ENCODE measurements at regions not wholly inside any gene's neighbourhood (a gene's known extent, or its start where the extent isn't known, plus 50 kb on each side); places are given as distances from the start of the nearest gene placed in this dataset.

- no peak for FAIRE-seq
- Histone ChIP-seq H3K79me2 (ENCODE audit: control insufficient read depth, insufficient read depth, low read length) (no peaks in the 10 kb centered on the region), H3K4me2 (ENCODE audit: insufficient read depth, low read length) (no peak overlapping the region), H3K36me3 (ENCODE audit: control insufficient read depth in 2 of 2, extremely low read depth in 1 of 2, insufficient read depth in 2 of 2, low read length in 2 of 2) (no peaks in the 10 kb centered on the region), H2AFZ (ENCODE audit: low read depth, low read length) (no peak overlapping the region), H3K27me3 (ENCODE audit: control insufficient read depth in 2 of 2, insufficient read depth in 2 of 2, low read length in 2 of 2) (no peaks in the 10 kb centered on the region), H3K9me1 (replicated peaks; ENCODE audit: control insufficient read depth, extremely low read depth, insufficient read depth, low read length) (no peaks in the 10 kb centered on the region), H3K4me1 (ENCODE audit: control insufficient read depth, extremely low read depth, insufficient read depth, low read length) (no peaks in the 10 kb centered on the region), H3K27ac (ENCODE audit: insufficient read depth, low read depth, low read length) (no peak overlapping the region), H3K9me3 (replicated peaks; ENCODE audit: control insufficient read depth, insufficient read depth, low read length) (peaks cover 2% of the 10 kb centered on the region), H3K4me3 (replicated peaks in 1 of 3; ENCODE audit: insufficient read depth in 1 of 3, low read depth in 1 of 3, low read length in 3 of 3) (no peak overlapping the region), H3K9ac (replicated peaks; ENCODE audit: extremely low read depth, insufficient read depth, low read length) (no peak overlapping the region), H4K20me1 (replicated peaks; ENCODE audit: control insufficient read depth, extremely low read depth, insufficient read depth, low read length) (no peaks in the 10 kb centered on the region)
- ChIA-PET POLR2A (no interaction called here), CTCF (no interaction called here)
- intact Hi-C loops (cut with micrococcal nuclease): no loop called here
- TF ChIP-seq FOS (IDR thresholded peaks at IDR 0.05; ENCODE audit: borderline replicate concordance, insufficient read depth, low read length) (no peak), POLR2AphosphoS5 (IDR thresholded peaks at IDR 0.05; ENCODE audit: insufficient read depth, low read depth, low read length) (no peak), MAX (IDR thresholded peaks at IDR 0.05; ENCODE audit: insufficient read depth, insufficient read length) (no peak), JUN (IDR thresholded peaks at IDR 0.05; ENCODE audit: borderline replicate concordance, insufficient read depth, insufficient read length, low read depth) (no peak), POLR2A (IDR thresholded peaks at IDR 0.05; ENCODE audit: low read depth, low read length) (no peak), GATA2 (IDR thresholded peaks at IDR 0.05; ENCODE audit: insufficient read depth, insufficient read length, low read depth, low read length) (no peak), EZH2 (IDR thresholded peaks at IDR 0.05; ENCODE audit: borderline replicate concordance, low read depth, low read length, severe bottlenecking) (no peak), MYC (IDR thresholded peaks at IDR 0.05; ENCODE audit: low read depth, low read length) (no peak)
- TF ChIP-seq, protein P1, sequence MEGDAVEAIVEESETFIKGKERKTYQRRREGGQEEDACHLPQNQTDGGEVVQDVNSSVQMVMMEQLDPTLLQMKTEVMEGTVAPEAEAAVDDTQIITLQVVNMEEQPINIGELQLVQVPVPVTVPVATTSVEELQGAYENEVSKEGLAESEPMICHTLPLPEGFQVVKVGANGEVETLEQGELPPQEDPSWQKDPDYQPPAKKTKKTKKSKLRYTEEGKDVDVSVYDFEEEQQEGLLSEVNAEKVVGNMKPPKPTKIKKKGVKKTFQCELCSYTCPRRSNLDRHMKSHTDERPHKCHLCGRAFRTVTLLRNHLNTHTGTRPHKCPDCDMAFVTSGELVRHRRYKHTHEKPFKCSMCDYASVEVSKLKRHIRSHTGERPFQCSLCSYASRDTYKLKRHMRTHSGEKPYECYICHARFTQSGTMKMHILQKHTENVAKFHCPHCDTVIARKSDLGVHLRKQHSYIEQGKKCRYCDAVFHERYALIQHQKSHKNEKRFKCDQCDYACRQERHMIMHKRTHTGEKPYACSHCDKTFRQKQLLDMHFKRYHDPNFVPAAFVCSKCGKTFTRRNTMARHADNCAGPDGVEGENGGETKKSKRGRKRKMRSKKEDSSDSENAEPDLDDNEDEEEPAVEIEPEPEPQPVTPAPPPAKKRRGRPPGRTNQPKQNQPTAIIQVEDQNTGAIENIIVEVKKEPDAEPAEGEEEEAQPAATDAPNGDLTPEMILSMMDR (IDR thresholded peaks at IDR 0.05; ENCODE audit: extremely low read depth in 1 of 2, insufficient read depth in 1 of 2, low read depth in 1 of 2, low read length in 2 of 2): no peak
- dilution Hi-C loops (cut with MboI; ENCODE audit: extremely low pct_ligation_motif_present, low sequenced_read_pairs): no loop called here
- no peak for DNase-seq (ENCODE audit: low read depth, low spot score)
- no TSS peak for BruUV-seq (replicated peaks)
Measured at GRCh38 chr12:126567016-126567415, 1501.8 kb downstream of the AACS start.

All from endothelial cell of umbilical vein (primary cell).